SHP77 (cell line): ENCODE measurements at regions not wholly inside any gene's neighbourhood (a gene's known extent, or its start where the extent isn't known, plus 50 kb on each side); places are given as distances from the start of the nearest gene placed in this dataset.
"Not testable (repeated sequence)": the region's sequence is repeated elsewhere in the genome, so short reads cannot be mapped to it uniquely, and the experiment has no call there.

ENCODE experiments used
- DNase-seq, 2 experiments: peaks; one replicate each; lab custom pipeline; 2025; lab: John Stamatoyannopoulos, UW

DNA sequence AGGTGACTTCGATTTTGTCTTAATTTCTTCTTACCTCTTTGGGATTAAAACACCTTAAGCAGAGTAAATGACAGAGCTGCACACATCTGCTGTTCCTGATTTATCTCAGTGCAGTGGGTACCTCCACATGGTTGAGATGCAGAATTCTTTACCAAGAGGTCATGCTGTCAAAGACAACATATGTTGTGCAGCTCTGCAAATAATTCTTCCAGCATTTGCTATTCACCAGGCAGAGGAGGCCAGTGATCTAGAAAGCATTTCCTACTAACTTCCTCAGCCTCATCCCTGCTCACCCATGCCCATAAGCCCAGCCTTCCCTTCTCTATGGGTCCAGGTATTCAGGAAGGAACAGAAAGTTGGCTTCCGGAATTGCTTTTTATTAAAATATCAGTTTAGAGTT is 109.3 kb downstream of the THBS2 start:
- no peak for DNase-seq

DNA sequence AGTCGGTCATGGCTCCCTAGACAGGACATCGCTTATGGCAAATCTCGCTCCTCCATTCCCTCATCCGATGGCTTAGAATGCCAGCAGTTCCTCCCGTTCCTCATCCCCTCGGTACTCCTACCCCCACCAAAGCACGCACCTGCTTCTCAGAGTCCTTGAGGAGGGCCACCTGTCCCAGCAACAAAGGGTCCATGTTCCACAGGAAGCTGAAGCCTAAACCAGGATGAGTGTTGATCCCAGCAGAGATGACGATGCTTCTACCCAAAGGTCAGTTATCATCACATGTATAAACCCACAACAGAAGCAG is 111.2 kb downstream of the THBS2 start:
- no peak for DNase-seq

DNA sequence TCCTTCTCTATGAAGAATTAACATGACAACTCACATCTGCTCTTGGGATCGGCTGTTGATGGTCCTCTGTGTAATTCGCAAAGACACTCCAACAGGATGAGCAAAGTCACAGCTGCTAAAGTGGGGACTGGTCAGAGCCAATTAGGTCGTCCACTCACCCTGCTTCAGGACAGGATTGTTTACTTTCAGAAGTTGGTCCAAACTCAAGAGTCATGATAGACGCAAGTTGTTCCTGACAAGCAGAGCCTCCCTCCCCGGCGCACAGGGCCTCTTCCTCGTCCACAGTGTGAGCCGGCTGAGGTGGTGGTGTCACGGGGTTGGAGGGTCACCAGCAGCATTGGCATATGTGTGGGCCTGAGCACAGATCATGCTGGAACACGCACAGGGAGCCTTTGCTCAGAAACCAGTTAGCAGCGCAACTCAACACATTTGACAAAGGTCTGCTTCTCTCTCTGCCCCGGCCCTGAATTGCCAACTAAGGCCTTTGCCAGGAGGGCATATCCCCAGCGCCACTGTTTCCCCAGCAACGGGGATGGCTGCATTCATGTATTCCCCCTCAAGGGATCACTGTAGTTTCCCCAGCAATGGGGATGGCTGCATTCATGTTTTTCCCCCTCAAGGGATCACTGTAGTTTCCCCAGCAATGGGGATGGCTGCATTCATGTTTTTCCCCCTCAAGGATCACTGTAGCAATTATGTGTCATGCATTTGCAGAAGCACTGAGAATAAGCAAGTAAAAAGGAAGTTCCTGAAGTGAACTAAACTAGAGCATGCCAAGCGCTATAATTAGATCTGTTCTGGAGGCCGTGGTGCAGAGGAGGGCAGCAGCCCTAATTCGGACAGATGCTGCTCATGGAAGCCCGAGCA is 111.7 kb downstream of the THBS2 start:
- no peak for DNase-seq

DNA sequence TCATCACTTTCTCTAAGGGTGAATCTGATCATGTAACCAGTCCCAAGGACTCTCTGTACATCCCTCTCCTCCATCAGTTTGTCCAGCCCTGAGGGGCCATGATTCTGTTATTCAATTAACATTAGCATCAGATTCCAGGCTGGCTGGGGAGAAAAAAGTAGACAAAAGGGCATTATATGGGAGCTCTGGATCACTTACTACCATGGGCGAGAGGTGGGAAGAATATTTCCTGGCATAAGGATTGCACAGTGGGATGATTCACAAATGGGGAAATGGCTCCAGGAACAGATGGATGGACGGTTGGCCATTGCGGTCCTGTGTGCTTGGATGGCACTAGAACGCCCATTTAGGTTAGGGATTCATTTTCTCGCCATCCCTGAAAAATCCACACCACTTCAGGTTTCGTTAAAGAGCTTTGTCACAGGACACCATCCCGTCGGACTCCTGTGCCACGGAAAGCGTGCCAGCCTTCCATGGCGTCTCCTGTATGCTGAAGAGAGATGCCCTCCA is 112.6 kb downstream of the THBS2 start:
- DNase-seq = no peak

DNA sequence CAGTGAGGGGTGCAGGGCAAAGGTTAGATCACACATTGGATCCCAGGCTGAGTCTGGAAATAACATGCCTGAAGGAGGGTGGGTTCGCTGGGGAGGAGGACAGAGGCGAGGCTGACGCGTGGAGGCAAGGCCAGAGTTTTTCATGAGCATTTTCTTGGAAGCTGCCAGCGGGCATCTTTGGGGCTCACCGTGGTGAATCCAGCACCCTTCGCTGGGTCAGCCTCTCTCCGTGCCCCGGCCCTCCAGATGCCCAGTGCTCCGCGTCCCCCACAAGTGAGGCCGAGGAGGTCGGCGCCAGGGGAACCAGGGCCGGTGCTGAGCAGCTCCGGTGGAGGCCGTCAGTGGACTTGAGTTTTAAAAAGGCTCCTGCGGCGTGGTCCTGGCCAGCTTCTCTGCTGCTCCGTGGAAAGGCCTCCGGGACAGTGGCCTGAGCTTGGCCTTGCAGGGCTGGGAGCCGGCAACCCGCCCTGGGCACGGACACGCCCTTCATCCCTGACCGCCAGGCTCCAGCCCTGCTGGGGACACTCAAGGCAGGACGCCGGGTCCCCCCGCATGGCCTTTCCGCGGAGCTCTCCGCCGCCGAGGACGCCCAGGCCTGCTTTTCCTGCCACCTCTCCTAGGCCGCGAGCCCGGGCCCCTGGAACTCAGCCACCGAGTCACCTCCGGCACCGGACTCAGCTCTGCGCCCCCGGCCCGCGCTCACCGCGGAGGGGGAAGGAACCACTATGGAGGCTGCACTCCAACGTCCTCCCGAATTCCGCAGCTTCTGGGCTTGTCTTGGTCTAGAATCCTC is 114.3 kb downstream of the THBS2 start:
- DNase-seq = no peak

DNA sequence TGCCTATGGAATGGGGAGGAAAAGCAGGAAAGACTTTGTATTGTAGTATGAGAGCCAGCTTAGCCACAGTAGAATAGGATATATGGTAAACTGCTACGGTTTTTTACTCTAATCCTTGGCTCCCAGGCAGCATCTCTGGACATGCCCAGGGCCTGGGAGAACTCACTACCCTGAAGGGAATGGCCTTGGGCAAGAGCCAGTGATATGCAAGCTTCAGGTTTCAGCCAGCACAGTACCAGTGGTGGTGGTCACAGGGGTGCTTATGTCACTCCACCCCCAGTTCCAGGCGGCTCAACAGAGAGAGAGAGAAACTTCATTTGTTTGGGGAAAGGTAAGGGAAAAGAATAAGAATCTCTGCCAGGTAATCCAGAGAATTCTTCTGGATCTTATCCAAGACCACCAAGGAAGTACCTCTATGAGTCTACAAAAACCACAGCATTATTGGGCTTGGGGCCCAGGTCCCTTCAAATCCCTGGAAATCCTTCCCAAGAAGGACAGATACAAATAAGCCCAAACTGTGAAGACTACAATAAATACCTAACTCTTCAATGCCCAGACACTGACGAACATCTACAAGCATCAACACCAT is 121.2 kb downstream of the THBS2 start:
- DNase-seq = no peak

DNA sequence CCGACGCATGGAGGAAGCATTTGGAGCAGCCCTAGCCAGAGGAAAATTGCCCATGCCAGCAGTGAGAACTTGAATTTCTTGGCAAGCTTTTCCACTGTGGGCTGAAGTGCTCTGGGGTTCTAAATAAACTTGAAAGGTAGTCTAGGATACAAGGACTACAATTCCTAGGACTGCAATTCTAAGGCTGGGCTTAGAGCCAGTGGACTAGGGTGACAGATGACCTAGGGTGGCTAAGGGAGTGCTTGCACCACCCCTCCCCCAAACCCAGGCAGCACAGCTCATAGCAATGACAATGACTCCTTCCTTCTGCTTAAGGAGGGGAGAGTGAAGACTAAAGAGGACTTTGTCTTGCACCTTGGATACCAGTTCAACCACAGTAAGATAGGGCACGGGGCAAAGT is 122.3 kb downstream of the THBS2 start:
- no peak for DNase-seq

DNA sequence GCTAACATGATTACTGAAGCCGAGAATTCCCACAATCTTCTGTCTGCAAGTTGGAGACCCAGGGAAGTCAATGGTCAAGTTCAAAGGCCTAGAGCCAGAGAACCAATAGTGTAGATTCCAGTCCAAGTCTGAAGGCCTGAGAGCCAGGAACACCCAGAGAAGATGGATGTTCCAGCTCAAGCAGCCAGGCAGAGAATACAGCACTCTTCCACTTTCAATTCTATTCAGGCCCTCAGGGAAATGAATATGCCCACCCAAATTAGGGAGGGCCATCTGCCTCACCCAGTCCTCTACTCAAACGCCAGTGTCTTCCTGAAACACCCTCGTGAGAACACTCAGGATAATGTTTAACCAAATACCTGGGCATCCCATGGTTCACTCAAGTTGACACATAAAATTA is 123.5 kb downstream of the THBS2 start:
- no peak for DNase-seq

DNA sequence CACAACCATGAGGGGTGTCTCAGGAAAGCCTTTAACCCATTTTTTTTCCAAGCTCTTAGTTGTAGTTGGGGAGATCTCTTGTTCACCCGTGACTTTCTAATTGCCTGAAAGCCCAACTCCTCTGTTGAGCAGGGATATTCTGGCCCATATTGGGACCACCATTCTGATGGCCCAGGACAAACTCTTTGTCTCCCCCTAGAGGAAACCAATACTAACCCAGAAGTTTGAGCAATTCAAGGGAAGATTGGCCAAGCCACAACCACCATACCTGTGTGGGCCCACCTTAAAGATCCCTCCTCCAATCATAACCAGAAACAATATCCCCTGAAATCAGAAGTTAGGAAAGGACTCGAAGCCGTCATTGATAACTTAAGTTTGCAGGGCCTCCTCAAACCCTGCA is 132.6 kb downstream of the THBS2 start:
- no peak for DNase-seq

DNA sequence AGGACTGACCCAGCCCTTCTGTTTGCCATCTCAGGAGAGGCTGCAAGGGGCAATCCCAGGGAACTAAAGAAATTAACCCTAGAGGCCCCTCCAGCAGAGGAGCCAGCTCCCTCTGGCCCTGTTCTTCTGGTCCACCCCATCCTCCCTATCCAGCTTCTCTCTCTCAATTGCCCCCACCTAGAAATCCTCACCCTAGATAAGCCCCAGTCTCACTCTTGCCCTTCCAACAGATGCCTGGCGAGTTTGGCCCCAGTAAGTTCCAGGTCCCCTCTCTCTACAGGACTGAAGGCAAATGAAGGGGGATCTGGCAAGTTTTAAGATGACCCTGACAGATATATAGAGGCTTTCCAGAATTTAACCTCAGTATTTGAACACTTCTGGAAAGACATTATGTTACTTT is 134.0 kb downstream of the THBS2 start:
- DNase-seq = no peak

DNA sequence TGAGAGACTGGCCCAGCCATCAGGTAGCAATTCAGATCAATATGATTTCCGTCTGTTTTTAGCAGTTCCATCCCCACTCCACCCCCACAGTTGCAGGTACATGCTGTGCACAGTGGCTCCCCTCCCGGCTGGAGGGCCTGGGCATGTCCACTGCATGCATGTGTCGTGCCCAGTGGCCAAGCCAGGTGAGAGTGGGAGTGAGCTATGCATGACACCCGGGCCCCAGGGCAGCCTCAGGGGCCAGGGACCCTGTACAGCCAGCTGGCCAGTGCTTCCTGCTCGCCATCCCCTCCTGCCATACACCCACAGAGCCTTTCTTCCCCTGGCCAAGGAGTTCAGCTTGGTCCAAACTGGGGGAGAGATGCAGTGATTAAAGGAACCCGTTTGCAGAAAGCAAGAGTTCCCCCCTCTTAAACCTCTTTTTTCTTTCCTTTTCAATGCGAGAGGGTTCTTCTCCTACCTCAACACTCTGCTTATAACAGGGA is 135.3 kb downstream of the THBS2 start:
- no peak for DNase-seq

DNA sequence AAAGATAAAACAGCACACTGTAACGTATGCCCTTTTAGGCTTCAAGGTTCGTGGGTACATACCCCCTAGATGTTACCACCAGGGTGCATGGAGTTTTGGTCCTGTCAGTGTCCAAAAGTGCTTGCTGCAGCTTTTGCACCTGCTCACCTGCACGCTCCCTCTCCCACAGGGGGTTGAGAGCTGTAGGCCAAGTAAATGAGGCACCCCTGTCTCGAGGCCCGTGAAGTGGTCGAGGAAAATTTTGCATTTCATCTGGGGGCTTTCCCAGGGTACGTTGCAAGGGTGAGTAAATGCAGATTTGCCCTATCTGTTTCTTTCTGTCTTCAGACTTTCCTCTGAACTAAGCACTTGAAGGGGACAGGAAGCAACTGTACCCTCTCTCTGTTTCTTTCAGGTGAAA is 136.0 kb downstream of the THBS2 start:
- no peak for DNase-seq

DNA sequence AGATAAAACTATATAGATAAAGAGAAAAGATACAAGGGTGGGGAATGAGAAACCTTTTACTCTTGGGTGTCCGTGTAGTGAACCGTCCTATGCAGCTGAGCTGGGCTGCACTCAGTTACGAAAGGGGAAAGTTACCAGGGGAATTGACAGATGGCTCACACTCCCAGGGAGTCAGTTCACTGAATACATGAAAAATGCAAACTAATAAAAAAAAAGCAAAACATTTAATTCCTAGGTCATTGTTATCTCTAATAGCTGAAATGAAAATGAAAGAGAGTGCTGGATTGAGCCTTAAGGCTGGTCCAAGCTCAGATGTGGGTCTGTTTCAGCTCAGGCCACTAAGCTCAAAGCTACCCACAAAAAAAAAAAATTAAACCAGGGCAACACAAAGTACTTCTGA is 138.0 kb downstream of the THBS2 start:
- DNase-seq = no peak

DNA sequence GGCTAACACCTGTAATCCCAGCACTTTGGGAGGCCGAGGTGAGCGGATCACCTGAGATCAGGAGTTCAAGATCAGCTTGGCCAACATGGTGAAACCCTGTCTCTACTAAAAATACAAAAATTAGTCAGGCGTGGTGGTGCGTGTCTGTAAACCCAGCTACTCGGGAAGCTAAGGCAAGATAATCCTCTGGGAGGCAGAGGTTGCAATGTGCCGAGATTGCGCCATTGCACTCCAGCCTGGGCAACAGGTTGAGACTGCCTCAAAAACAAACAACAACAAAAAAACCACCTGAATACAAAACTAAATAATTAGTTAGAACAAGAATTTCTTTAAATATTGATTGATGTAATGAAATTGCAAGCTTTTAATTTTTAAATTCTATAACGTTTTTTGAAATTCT is 139.0 kb downstream of the THBS2 start:
- DNase-seq = not testable (repeated sequence)

DNA sequence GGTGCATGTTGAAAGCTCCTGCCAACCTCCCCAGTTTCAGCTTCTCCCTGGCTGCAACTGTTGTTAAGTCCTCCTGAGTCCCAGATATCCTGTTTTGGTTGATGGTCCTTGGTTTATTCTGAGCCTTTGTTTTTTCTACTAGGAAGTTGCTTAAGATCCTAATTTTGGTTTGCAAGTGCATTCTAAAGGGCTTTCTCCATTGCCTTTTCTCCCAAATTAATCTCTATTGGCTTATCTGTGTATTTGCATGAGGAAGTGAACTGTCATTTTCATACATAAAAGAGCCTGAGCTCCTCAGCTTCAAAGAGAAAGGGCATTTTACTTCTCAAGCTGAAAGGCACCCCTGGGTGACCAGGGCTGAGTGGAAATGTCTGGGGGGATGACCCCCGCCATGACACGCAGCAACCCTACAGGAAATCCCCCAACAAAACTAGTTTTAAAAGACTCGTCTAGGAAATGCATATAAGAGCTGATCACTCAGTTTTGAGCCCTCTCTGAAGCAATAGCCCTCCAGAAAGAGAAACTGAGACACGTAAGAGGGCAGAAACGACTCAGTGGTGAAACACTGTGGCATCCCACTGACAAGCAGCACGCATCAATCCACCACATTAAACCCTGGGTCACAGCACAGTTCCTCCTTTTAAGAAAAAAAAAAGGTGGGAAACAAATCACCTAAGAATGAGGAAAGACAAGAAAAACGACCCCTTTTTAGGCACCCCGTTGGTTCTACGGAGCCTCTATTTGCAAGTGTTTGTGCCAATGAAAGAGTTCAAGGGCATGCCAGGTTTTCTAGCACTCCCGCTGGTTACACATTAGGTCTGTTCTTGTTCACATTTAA is 140.9 kb downstream of the THBS2 start:
- no peak for DNase-seq

DNA sequence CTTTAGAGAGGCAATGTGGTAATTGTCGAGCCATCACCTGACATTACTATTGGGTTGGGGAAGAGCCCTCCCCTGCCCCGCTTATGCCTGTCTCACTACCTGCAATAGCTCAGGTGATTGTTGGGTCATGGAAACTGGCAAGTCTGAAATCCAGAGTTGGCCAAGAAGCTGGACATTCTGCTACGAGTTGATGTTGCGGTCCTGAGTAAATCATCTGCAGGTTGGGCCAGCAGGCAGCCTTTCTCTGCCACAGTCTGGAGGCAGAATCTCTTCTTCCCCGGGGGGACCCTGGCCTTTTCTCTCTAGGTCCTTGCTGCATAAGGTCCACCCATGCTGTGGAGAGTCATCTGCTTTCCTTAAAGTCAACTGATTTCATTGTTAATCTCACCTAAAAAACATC is 142.4 kb downstream of the THBS2 start:
- no peak for DNase-seq

DNA sequence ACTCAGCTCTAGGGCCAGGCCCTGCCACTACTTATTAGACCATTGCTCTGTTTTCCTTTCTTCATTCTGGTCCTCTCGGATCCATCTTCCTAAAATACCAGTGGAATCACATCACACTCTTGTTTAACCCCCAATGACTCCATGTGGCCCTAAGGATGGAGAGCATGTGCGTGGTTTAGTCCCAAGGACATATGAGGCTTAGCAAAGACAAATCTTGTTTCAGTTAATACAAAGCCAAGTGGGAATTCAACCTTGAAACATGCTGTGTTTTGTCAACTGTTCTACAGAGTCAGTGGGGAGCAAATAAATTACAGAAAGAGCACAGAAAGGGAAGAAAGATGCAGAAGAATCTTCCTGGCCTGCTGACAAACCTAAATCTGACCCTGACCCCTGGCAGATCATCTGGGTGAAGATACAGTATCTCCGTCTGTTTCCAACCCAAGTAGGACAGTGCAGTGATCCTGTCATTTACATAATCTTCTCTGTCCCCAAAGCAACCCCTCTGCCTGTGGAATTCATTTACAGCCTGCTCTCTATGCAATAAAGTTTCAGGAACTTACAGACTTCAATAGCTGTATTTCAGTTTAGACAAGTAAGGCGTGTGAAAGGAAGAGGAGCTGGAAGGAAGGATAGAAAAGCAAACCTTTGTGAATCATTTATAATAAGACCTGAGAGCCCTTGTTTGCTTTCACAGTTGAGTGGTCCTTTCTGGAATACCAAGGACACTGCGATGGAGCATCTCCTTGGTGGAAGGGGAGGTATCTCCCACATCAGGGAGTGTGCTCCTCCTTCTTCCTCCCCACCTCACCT is 144.0 kb downstream of the THBS2 start:
- no peak for DNase-seq

DNA sequence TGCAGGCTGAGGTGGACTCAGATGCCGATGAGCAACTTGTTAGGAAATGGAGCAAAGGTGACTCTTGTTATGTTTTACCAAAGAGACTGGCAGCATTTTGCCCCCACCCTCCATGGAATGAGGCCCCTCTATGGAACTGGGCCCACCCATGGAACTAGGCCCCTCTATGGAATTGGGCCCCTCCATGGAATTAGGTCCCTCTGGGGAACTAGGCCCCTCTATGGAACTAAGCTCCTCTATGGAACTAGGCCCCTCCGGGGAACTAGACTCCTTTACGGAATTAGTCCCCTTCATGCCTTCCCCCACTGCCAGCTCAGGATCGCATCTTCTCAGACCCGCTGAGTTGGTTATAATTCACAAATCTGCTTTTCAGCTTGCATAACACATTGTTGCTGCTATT is 144.9 kb downstream of the THBS2 start:
- no peak for DNase-seq

DNA sequence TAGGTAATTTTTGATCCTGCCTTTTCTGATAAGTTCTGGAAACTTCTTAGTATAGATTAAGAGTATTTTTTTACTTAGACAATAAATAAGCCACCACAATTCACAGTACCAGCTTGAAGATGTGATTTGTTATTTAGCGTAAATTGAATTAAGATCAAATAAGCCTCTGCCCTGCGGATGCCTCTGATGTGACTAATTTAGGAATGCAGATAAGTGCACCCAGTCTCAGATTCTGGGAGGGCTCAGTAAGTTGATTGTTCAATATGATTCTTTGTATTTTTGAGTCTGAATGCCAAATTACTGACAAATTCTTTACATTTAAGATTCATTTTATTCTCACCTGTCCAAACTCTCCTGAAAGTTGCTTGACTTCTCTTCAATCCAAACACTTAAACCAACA is 147.5 kb downstream of the THBS2 start:
- no peak for DNase-seq

DNA sequence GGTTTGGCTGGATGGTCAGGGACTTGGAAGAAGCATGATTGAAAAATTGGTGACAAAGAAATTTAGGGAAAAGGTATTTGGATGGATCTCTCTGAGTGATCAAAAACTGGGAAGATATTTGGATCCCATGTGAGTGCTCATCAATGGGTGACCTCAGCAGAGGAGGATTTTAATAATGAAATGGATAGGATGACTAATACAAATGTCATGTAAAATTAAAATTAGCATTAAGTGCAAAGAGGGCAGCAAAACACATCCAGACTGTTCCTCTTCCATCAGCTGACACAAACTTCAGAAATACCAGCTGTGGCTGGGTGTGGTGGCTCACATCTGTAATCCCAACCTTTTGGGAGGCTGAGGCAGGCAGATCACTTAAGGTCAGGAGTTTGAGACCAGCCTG is 151.7 kb downstream of the THBS2 start:
- no peak for DNase-seq
